Kidney (tissue), 13 donors: ENCODE measurements at regions not wholly inside any gene's neighbourhood (a gene's known extent, or its start where the extent isn't known, plus 50 kb on each side); places are given as distances from the start of the nearest gene placed in this dataset.

Source experiments
- DNase-seq, 5 donors: peaks; one replicate each; pipeline ENCODE4 v3.0.0-alpha.2; 2013 to 2020
- FAIRE-seq: peaks from 2 replicates; lab custom pipeline; 2012; peaks lifted over from hg19 to GRCh38; lab: Jason Lieb, UNC
- H3K27ac ChIP-seq, 2 donors: one replicate each; pipeline ENCODE4 v1.7.0; 2013; ENCODE audit warnings: low read depth in 2 of 2, low read length in 2 of 2, inconsistent platforms in 1 of 2
- H3K27me3 ChIP-seq: one replicate; pipeline ENCODE4 v1.7.1; 2013; ENCODE audit warnings: low read length, inconsistent platforms; ENCODE audit not compliant: control insufficient read depth, insufficient read depth
- H3K36me3 ChIP-seq, 3 donors: one replicate each; pipeline versions ENCODE4 v1.7.0 to v1.7.1; 2013; ENCODE audit warnings: low read length in 3 of 3, control low read depth in 1 of 3, inconsistent platforms in 1 of 3; ENCODE audit not compliant: insufficient read depth in 3 of 3, control insufficient read depth in 2 of 3
- H3K4me1 ChIP-seq, 3 donors: one replicate each; pipeline versions ENCODE4 v1.7.0 to v1.7.1; 2013; ENCODE audit warnings: low read length in 3 of 3, inconsistent platforms in 1 of 3, low read depth in 1 of 3; ENCODE audit not compliant: control insufficient read depth in 2 of 3, insufficient read depth in 2 of 3
- H3K4me3 ChIP-seq, 3 donors: one replicate each; pipeline versions ENCODE4 v1.7.0 to v1.8.1; 2013; ENCODE audit warnings: low read length in 3 of 3, control low read depth in 1 of 3, inconsistent platforms in 1 of 3
- H3K9ac ChIP-seq, 3 donors: one replicate each; pipeline versions ENCODE4 v1.7.0 to v1.7.1; 2013; ENCODE audit warnings: low read length in 3 of 3, control low read depth in 1 of 3, inconsistent platforms in 1 of 3
- H3K9me3 ChIP-seq, 3 donors: one replicate each; pipeline versions ENCODE4 v1.7.0 to v1.7.1; 2013; ENCODE audit warnings: low read length in 3 of 3, control low read depth in 1 of 3, inconsistent platforms in 1 of 3; ENCODE audit not compliant: control insufficient read depth in 2 of 3, insufficient read depth in 1 of 3
- intact Hi-C: fragments of 100-400 bp; cut with DNase I; formaldehyde crosslinking; loops from one replicate; pipeline ENCODE4 v1.11.1; 2022
- TF ChIP-seq, protein P1 (sequence below): IDR thresholded peaks from 3 replicates; pipeline ENCODE4 v1.5.1; 2012; ENCODE audit warnings: mild to moderate bottlenecking, moderate library complexity, borderline replicate concordance; ENCODE audit not compliant: insufficient read depth; ENCODE audit errors: extremely low read depth
- donor health status: control.
- donor health status: control.
- donor health status: control.
- donor health status: control.
- donor health status: control.
- donor health status: DM: yes; HTN: yes; CAD: no.
- donor health status: Normal renal cell carcinoma (clear cell type).

DNA sequence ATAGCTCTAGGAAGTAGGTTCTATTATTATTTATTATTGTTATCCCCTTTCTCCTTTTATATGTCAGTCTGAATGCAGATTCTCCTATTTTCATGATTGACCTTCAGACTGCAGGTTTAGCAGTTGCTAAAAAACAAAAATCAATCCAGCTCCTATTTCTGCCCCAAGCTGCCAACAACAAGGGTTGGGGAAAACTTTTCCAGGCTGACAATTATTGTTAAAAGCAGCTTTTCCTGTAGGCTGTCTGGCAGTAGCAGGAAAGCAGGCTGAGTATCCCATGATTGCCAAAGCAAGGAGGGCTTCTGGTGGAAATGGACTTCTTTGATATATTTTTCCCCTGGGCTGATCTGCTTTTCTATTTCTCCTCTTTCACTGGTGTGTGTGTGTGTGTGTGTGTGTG lies 78.0 kb upstream of the CTLA4 start:
- intact Hi-C loops: no loop called here
- FAIRE-seq (no peak), DNase-seq (no peak)
- H3K4me1 ChIP-seq: no peaks in the 10 kb centered on the region
- H3K4me3 ChIP-seq: no peak overlapping the region
- H3K27me3 ChIP-seq: no peaks in the 10 kb centered on the region
- TF ChIP-seq, protein P1, sequence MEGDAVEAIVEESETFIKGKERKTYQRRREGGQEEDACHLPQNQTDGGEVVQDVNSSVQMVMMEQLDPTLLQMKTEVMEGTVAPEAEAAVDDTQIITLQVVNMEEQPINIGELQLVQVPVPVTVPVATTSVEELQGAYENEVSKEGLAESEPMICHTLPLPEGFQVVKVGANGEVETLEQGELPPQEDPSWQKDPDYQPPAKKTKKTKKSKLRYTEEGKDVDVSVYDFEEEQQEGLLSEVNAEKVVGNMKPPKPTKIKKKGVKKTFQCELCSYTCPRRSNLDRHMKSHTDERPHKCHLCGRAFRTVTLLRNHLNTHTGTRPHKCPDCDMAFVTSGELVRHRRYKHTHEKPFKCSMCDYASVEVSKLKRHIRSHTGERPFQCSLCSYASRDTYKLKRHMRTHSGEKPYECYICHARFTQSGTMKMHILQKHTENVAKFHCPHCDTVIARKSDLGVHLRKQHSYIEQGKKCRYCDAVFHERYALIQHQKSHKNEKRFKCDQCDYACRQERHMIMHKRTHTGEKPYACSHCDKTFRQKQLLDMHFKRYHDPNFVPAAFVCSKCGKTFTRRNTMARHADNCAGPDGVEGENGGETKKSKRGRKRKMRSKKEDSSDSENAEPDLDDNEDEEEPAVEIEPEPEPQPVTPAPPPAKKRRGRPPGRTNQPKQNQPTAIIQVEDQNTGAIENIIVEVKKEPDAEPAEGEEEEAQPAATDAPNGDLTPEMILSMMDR: no peak
- no peaks in the 10 kb centered on the region for H3K9me3 ChIP-seq
- H3K9ac ChIP-seq: no peak overlapping the region
- H3K36me3 ChIP-seq: no peaks in the 10 kb centered on the region
- H3K27ac ChIP-seq: no peak overlapping the region

DNA sequence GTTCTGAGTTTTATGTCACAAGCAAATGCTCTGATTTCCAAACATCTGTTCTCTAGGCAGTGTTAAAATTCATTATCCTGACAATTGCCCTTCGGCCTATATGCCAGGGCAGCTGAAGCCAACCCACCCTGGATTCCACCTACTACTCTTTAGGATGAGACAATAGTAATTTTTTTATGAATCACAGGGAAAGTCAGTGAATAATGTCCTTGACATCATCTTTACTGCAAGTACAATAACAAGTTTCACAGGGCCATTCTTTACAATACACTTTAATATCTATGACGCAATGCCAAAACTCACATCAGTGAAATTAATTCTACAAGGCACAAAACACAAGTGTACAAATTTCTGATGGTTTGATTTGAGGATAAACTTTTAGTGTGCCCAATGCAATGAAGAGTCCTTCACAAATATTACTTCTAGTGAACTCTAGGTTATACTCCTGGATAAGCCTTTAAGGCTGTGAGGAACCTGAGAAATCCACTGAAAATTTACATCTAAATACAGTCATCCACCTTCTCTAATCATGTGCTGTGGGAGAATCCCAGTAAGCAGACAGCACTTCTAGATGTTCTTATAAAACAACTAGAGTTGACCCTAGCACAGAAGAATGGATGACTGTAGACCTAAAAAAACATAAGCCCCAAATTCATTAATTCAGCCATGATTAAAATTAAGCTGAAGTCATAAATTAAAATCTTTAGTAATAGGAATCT lies 77.3 kb upstream of the CTLA4 start:
- Histone ChIP-seq H3K36me3 (no peaks in the 10 kb centered on the region), H3K4me3 (no peak overlapping the region), H3K9ac (no peak overlapping the region), H3K9me3 (no peaks in the 10 kb centered on the region), H3K27ac (no peak overlapping the region), H3K27me3 (no peaks in the 10 kb centered on the region), H3K4me1 (no peaks in the 10 kb centered on the region)
- FAIRE-seq (no peak), DNase-seq (no peak)
- TF ChIP-seq, protein P1: no peak
- intact Hi-C loops: no loop called here

DNA sequence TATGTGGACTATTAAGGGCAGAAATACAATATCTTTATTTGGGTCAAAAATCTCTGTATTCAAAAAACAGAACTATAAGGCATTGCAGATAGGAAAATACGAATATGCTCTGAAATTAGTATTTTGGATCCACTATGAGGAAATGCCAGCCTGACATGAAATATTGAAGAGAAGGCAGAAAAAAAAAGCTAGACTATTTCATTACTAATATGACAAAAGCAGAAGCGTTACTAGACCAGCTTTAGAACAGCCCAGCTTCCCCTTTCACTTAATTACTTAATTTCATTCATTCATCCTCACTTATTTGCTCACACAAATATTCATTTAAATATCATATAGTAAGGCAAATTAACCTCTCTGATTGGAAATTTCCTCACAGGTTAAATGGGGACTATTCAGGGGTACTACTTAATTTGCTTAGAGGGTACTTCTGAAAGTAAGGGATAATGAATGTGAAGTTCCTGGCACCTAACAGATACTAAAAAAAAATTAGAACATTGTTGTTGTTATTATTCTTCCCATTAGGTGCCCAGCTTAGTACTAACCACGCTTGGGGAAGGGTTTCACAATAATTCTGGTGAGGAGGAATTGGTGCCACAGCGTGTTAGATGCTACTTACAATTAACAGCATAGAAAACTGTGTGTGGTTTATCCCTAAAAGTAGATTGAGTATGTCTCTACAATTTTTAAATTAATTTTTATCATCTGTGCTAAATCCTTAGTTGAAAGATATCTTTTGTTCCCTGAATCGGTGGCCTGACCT lies 71.1 kb upstream of the CTLA4 start:
- Histone ChIP-seq H3K36me3 (no peaks in the 10 kb centered on the region), H3K9me3 (no peaks in the 10 kb centered on the region), H3K27me3 (no peaks in the 10 kb centered on the region), H3K9ac (no peak overlapping the region), H3K27ac (no peak overlapping the region), H3K4me1 (no peaks in the 10 kb centered on the region), H3K4me3 (no peak overlapping the region)
- TF ChIP-seq, protein P1: no peak
- intact Hi-C loops: no loop called here
- DNase-seq: no peak
- FAIRE-seq: no peak
